ENCODE measurements at regions not wholly inside any gene's neighbourhood (a gene's known extent, or its start where the extent isn't known, plus 50 kb on each side); places are given as distances from the start of the nearest gene placed in this dataset.

- no peak for DNase-seq
Observed at GRCh38 chr15:26374806-26375205, 398.1 kb downstream of the GABRB3 start.

GRCh38 chr15:26372706-26373105, 400.2 kb downstream of the GABRB3 start:
- DNase-seq, result no peak

GRCh38 chr15:26365077-26365476, 407.8 kb downstream of the GABRB3 start:
- no peak for DNase-seq

GRCh38 chr15:26359855-26360254, 413.0 kb downstream of the GABRB3 start:
- DNase-seq, result no peak

GRCh38 chr15:26358708-26359107, 414.2 kb downstream of the GABRB3 start:
- DNase-seq, result no peak

- DNase-seq, result no peak
Observed at GRCh38 chr15:26357653-26358052, 415.2 kb downstream of the GABRB3 start.

- DNase-seq, result no peak
Observed at GRCh38 chr15:26355472-26356074, 417.3 kb downstream of the GABRB3 start.

- DNase-seq, result no peak
Observed at GRCh38 chr15:26352909-26353308, 420.0 kb downstream of the GABRB3 start.

- no peak for DNase-seq
Observed at GRCh38 chr15:26352406-26352805, 420.5 kb downstream of the GABRB3 start.

- DNase-seq, result no peak
Observed at GRCh38 chr15:26325495-26325894, 447.4 kb downstream of the GABRB3 start.

- DNase-seq, result no peak
Observed at GRCh38 chr15:26323566-26323965, 449.3 kb downstream of the GABRB3 start.

GRCh38 chr15:26318689-26319088, 454.2 kb downstream of the GABRB3 start:
- no peak for DNase-seq

GRCh38 chr15:26314577-26314976, 451.4 kb upstream of the ATP10A start:
- DNase-seq, result no peak

- DNase-seq, result no peak
Observed at GRCh38 chr15:26311710-26312236, 448.6 kb upstream of the ATP10A start.

- no peak for DNase-seq
Observed at GRCh38 chr15:26298659-26299170, 435.6 kb upstream of the ATP10A start.

GRCh38 chr15:26298010-26298658, 435.0 kb upstream of the ATP10A start:
- DNase-seq, result no peak

- DNase-seq, result no peak
Observed at GRCh38 chr15:26295336-26296085, 432.4 kb upstream of the ATP10A start.

GRCh38 chr15:26294059-26294689, 431.0 kb upstream of the ATP10A start:
- DNase-seq, result peak in 1 of 14 donors; percentile 0

- DNase-seq, result no peak
Observed at GRCh38 chr15:26287381-26287780, 424.3 kb upstream of the ATP10A start.

GRCh38 chr15:26280281-26280680, 417.2 kb upstream of the ATP10A start:
- no peak for DNase-seq

- DNase-seq, result no peak
Observed at GRCh38 chr15:26261966-26262365, 398.8 kb upstream of the ATP10A start.

- DNase-seq, result no peak
Observed at GRCh38 chr15:26261413-26261812, 398.3 kb upstream of the ATP10A start.

Data from C1 segment of cervical spinal cord (tissue), 14 donors.